Keratinocyte (primary cell): ENCODE measurements at regions not wholly inside any gene's neighbourhood (a gene's known extent, or its start where the extent isn't known, plus 50 kb on each side); places are given as distances from the start of the nearest gene placed in this dataset.

Experiments used
- DNase-seq: peaks from one replicate; pipeline ENCODE4 v3.0.0-alpha.2; 2011; ENCODE audit warnings: low read depth, missing footprints, low spot score
- FAIRE-seq: peaks from 2 replicates; lab custom pipeline; 2011; peaks lifted over from hg19 to GRCh38; lab: Jason Lieb, UNC
- H2AFZ ChIP-seq: 2 replicates; pipeline ENCODE4 v1.6.0; 2012; ENCODE audit warnings: low read length, control low read depth, inconsistent platforms; ENCODE audit not compliant: control insufficient read depth
- H3K27ac ChIP-seq: 2 replicates; pipeline ENCODE4 v1.5.1; 2011; ENCODE audit warnings: low read length; ENCODE audit not compliant: control insufficient read depth, insufficient read depth
- H3K27me3 ChIP-seq: 3 replicates; pipeline ENCODE4 v1.6.0; 2011; ENCODE audit warnings: low read length; ENCODE audit not compliant: control insufficient read depth, insufficient read depth; ENCODE audit errors: extremely low read depth
- H3K36me3 ChIP-seq, 2 experiments: 2 replicates in 1 of 2; 3 replicates in 1 of 2; pipeline ENCODE4 v1.5.1; 2011; ENCODE audit warnings: low read length in 2 of 2, mild to moderate bottlenecking in 1 of 2; ENCODE audit not compliant: control insufficient read depth in 2 of 2, insufficient read depth in 2 of 2; ENCODE audit errors: extremely low read depth in 1 of 2
- H3K4me1 ChIP-seq: 3 replicates; pipeline ENCODE4 v1.5.1; 2011; ENCODE audit warnings: low read length; ENCODE audit not compliant: control insufficient read depth, insufficient read depth; ENCODE audit errors: extremely low read depth
- H3K4me2 ChIP-seq: 3 replicates; pipeline ENCODE4 v1.6.0; 2011; ENCODE audit warnings: low read depth, low read length; ENCODE audit not compliant: control insufficient read depth, insufficient read depth; ENCODE audit errors: extremely low read depth
- H3K4me3 ChIP-seq, 3 experiments: fragments of 200-600 bp in 1 of 3; sonication (generic) in 1 of 3; 2 replicates in 2 of 3; 3 replicates in 1 of 3; pipeline ENCODE4 v1.5.1; 2011 to 2016; ENCODE audit warnings: low read length in 3 of 3, mild to moderate bottlenecking in 3 of 3, control low read depth in 2 of 3, inconsistent platforms in 1 of 3, low read depth in 1 of 3, mixed read lengths in 1 of 3, mixed run types in 1 of 3, moderate library complexity in 1 of 3; ENCODE audit not compliant: control insufficient read depth in 2 of 3, insufficient read depth in 2 of 3; ENCODE audit errors: extremely low read depth in 1 of 3
- H3K79me2 ChIP-seq: 2 replicates; pipeline ENCODE4 v1.6.0; 2012; ENCODE audit warnings: low read length; ENCODE audit not compliant: control insufficient read depth, insufficient read depth
- H3K9ac ChIP-seq: 3 replicates; pipeline ENCODE4 v1.6.0; 2011; ENCODE audit warnings: low read length; ENCODE audit not compliant: control insufficient read depth, insufficient read depth; ENCODE audit errors: extremely low read depth
- H3K9me1 ChIP-seq: 3 replicates; pipeline ENCODE4 v1.6.0; 2011; ENCODE audit warnings: low read length; ENCODE audit not compliant: control insufficient read depth, insufficient read depth; ENCODE audit errors: extremely low read depth
- H3K9me3 ChIP-seq: 2 replicates; pipeline ENCODE4 v1.5.1; 2012; ENCODE audit warnings: low read depth, low read length; ENCODE audit not compliant: control insufficient read depth
- H4K20me1 ChIP-seq: 3 replicates; pipeline ENCODE4 v1.6.0; 2011; ENCODE audit warnings: low read length; ENCODE audit not compliant: control insufficient read depth, insufficient read depth; ENCODE audit errors: extremely low read depth
- EZH2 ChIP-seq: IDR thresholded peaks from one replicate; pipeline ENCODE4 v1.6.1; 2012; ENCODE audit warnings: inconsistent platforms, mild to moderate bottlenecking, low read length, moderate library complexity
- dilution Hi-C: fragments of 300-500 bp; cut with MboI; formaldehyde crosslinking; loops from one replicate; pipeline ENCODE4 v1.7.0; 2020; ENCODE audit warnings: low sequenced_read_pairs; ENCODE audit not compliant: extremely low pct_ligation_motif_present
- TF ChIP-seq, protein P1 (sequence below), 3 experiments: IDR thresholded peaks in 1 of 3; conservative IDR thresholded peaks in 1 of 3; optimal IDR thresholded peaks in 1 of 3; 2 replicates in 2 of 3; 3 replicates in 1 of 3; pipeline versions ENCODE3 to v1.5.1; 2011; ENCODE audit warnings: low read length in 3 of 3, mild to moderate bottlenecking in 3 of 3, moderate library complexity in 2 of 3, control low read depth in 1 of 3, inconsistent platforms in 1 of 3; ENCODE audit not compliant: insufficient read depth in 2 of 3; ENCODE audit errors: extremely low read depth in 1 of 3

DNA sequence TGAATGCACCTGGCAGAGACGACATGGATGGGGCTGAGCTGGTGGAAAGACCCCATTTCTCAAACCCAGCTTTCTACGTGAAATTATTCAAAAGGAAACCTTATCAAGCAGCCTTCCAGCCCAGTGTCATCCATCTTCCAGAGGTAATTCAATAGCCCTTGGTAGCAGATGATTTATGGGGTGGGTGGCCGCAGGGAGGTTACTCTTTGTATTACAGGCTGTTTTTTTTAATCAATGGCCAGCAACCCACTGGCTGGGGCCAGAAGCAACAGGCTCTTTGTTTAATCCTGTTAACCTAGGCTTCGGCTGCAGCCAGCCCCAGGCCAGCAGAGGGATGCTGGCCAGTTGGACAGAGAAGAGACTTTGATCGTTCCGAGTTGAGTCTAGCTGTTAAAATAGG lies 139.8 kb upstream of the SRRM4 start:
- Histone ChIP-seq H3K27me3 (no peaks in the 10 kb centered on the region), H3K36me3 (no peaks in the 10 kb centered on the region), H3K4me1 (no peaks in the 10 kb centered on the region), H3K79me2 (no peaks in the 10 kb centered on the region), H3K9ac (no peak overlapping the region), H3K9me3 (no peaks in the 10 kb centered on the region), H3K4me3 (no peak overlapping the region), H3K9me1 (no peaks in the 10 kb centered on the region), H3K27ac (no peak overlapping the region), H3K4me2 (no peak overlapping the region), H2AFZ (no peak overlapping the region), H4K20me1 (no peaks in the 10 kb centered on the region)
- TF ChIP-seq, protein P1, sequence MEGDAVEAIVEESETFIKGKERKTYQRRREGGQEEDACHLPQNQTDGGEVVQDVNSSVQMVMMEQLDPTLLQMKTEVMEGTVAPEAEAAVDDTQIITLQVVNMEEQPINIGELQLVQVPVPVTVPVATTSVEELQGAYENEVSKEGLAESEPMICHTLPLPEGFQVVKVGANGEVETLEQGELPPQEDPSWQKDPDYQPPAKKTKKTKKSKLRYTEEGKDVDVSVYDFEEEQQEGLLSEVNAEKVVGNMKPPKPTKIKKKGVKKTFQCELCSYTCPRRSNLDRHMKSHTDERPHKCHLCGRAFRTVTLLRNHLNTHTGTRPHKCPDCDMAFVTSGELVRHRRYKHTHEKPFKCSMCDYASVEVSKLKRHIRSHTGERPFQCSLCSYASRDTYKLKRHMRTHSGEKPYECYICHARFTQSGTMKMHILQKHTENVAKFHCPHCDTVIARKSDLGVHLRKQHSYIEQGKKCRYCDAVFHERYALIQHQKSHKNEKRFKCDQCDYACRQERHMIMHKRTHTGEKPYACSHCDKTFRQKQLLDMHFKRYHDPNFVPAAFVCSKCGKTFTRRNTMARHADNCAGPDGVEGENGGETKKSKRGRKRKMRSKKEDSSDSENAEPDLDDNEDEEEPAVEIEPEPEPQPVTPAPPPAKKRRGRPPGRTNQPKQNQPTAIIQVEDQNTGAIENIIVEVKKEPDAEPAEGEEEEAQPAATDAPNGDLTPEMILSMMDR (optimal IDR thresholded peaks at IDR 0.05 in 1 of 3, IDR thresholded peaks at IDR 0.05 in 1 of 3, conservative IDR thresholded peaks at IDR 0.05 in 1 of 3; ENCODE audit: extremely low read depth in 1 of 3, insufficient read depth in 2 of 3, low read length in 3 of 3) = no peak
- TF ChIP-seq EZH2 = no peak
- FAIRE-seq = no peak
- no peak for DNase-seq
- dilution Hi-C loops = no loop called here

DNA sequence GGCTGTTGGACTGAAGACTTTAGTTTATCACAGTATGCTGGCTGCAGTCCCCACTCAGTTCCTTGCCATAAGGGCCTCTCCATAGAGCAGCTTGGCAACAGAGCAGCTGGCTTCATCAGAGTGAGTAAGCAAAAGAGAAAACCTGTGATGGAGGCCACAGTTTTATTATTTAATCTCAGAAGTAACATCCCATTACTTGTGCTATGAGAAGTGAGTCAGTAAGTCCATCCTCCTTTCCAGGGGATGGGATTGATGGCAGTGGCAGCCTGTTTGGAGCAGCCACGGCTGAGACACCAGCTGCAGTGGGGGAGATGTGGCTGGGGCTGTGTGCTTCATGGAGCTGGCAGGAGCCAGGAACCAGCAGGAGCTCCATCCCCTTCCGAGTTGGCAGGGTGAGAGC lies 138.5 kb upstream of the SRRM4 start:
- Histone ChIP-seq H3K4me2 (no peak overlapping the region), H3K9me3 (no peaks in the 10 kb centered on the region), H3K27me3 (no peaks in the 10 kb centered on the region), H3K79me2 (no peaks in the 10 kb centered on the region), H3K4me3 (no peak overlapping the region), H3K9me1 (no peaks in the 10 kb centered on the region), H3K4me1 (no peaks in the 10 kb centered on the region), H3K27ac (no peak overlapping the region), H4K20me1 (no peaks in the 10 kb centered on the region), H2AFZ (no peak overlapping the region), H3K36me3 (no peaks in the 10 kb centered on the region), H3K9ac (no peak overlapping the region)
- DNase-seq (no peak), FAIRE-seq (no peak)
- dilution Hi-C loops = no loop called here
- TF ChIP-seq EZH2 = no peak
- TF ChIP-seq, protein P1 (optimal IDR thresholded peaks at IDR 0.05 in 1 of 3, IDR thresholded peaks at IDR 0.05 in 1 of 3, conservative IDR thresholded peaks at IDR 0.05 in 1 of 3; ENCODE audit: extremely low read depth in 1 of 3, insufficient read depth in 2 of 3, low read length in 3 of 3) = no peak
